Non-pigmented ciliary epithelial cell (primary cell): ENCODE measurements at regions not wholly inside any gene's neighbourhood (a gene's known extent, or its start where the extent isn't known, plus 50 kb on each side); places are given as distances from the start of the nearest gene placed in this dataset.

ENCODE experiments used
- DNase-seq: peaks from one replicate; pipeline ENCODE4 v3.0.0-alpha.2; 2010; ENCODE audit warnings: low read depth

DNA sequence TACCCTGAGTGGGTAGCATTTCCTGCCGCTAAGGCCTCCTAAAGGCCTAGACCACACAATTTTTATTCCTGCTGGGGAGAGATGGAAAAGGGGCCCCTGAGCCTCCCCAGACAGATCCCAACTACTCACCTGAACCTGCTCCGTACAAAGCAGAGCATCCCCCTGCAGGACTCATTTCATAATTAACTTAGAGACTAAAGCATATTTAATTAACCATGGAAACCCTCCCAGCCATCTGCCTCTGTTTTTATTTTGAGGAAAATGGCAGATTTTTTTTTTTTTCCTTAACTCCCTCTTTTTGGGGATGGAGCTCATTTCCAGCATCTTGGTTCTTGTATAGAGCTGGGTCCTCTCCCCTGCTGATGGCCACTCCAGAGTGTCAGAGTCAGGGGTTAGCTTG lies 96.5 kb upstream of the CRHR1 start:
- DNase-seq, result no peak

DNA sequence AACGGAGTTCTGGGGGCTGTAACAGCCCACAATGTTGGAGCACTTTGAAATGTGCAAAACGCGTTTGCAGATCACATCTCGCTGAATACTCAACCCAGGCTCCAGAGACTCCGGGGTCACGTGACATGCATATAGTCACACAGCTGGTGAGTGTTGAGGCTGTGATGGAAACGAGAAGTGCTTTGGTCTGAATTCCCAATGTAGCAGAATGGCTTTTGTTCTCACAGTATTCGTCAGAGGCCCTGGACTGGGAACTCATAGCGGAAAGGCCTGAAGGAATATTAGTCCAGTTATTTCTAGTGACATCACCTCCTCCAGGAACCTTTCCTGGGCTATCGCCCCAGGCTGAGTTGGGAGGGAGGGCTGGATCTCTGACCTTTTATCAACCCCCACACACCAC lies 95.8 kb upstream of the CRHR1 start:
- DNase-seq, result no peak

DNA sequence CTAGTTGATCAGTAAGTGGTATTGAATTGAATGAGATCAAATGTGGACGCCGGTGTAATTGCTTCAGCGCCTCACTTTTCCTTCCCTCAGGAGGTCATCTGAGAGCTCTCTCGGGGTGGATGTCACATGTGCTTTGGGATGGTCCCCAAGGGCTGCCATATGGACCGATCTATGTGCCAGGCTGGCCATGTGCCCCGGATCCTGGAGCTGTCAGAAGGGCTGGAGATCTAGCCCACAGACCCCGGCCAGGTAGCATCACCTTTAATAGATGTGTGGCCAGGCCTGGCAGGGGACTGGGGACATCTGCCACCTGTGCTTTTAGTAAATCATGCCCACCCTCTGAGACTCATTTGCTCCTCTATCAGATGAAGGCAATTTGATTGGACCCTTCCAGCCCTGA lies 95.3 kb upstream of the CRHR1 start:
- DNase-seq, result no peak

DNA sequence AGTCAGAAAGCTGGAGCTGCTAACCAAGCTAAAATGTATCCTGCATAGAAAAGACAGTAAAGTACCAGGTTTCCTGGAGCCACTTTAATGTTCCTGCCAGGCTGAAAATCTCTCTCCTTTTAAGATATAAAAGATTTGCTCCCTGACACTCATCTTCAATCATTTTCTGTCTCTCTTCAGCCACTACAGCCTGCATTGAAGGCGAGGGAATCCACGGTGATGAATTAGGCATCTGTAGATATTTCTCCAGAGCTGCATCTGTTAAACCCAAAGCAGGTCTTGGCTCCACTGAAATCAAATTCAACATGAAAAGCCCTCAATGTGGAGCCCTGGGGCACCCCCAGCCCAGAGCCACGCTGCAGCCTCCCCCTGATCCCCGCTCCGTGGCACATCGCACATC lies 94.7 kb upstream of the CRHR1 start:
- DNase-seq, result no peak

DNA sequence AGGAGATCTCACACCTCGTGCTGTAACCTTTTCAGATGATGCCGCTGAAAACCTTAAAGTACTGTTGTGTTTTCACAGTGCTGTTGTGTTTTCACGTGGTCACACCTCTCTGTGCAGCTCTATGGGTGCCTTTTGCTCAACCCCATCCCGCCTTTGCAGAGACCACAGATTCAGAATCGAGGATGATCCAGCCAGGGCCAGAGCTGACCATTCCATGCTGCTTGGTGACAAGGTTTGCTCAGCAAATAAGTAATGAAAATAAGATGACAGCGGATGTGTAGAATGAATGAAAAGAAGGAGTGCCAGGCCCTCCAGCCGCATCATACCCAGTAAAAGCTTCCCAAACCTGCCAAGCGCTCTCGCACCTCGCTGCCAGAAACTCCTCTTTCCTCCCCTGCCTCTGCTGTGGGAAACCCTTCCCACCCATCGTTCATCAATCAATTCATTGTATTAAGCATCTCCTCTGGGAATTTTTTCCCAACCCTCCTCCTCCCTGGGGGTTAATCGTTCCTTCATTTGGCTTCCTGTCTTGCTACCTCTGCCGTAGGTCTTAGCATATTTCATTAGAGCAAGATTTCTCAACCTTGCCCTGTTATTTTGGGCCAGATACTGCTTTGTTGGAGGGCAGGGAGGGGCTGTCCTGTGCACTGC lies 93.4 kb upstream of the CRHR1 start:
- DNase-seq, result no peak

DNA sequence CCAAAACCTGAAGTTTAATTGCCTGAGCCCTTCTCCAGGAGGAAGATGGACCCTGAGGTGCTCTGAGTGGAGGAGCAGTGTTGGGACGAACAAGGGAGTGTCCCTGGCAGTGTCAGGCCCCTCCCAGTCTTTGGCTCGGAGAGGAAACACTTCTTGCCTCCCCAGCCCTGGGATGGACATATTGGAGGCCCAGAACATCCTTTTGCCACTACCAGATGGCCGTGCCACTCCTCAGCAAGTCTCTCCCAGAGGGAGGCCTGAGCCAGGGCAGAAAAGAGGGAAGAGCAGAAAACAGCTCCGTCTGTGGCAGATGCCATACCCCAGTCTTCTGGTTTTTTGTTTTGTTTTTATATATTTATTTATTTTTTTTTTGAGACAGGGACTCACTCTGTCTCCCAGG lies 91.5 kb upstream of the CRHR1 start:
- DNase-seq, result no peak

DNA sequence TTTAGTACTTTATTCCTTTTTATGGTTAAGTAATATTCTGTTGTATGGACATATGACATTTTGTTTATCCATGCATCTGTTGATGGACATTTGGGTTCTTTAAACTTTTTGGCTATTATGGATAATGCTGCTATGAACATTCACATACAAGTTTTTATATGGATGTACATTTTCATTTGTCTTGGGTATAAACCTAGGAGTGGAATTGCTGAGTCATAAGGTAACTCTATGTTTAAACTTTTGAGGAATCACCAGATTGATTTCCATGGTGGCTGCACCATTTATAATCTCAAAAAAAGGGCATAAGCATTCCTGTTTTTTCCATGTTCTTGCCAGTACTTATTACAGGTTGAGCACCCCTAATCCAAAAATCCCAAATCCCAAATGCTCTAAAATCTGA lies 90.3 kb upstream of the CRHR1 start:
- no peak for DNase-seq

DNA sequence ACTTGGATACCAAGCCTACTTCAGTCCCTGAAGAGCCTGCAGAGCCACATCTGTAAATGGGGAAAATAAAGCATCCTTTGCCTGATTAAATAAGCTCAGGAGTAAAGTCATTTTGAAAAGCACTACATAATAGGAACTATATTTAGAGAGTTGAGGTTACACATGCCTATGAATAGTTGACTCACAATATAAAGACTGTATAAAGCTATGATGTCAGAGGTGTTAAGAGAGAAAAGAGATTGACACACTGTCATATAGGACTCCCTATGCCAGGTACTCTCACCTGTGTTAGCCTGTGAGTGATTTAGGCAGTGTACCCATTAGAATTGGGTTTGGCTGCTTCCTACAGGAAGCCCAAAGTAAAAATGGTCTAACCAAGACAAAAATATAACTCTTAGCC lies 87.7 kb upstream of the CRHR1 start:
- no peak for DNase-seq

DNA sequence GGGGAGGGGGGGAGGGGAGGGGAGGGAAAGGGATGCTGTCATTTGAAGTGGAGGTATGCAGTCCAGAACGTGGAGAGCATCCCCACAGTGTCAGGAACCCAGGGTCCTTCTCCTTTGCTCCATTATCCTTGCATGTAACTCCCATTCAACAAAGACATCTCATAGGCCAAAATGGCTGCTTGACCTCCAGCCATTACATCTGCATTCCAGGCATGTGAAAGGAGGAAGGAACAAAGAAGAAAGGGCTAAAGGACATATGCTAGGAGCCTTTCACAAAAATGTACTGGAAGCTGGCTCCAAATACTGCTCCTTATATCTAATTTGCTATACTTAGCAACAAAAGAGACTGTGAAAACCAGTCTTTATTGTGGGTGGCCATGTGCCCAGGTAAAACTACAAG lies 87.0 kb upstream of the CRHR1 start:
- no peak for DNase-seq

DNA sequence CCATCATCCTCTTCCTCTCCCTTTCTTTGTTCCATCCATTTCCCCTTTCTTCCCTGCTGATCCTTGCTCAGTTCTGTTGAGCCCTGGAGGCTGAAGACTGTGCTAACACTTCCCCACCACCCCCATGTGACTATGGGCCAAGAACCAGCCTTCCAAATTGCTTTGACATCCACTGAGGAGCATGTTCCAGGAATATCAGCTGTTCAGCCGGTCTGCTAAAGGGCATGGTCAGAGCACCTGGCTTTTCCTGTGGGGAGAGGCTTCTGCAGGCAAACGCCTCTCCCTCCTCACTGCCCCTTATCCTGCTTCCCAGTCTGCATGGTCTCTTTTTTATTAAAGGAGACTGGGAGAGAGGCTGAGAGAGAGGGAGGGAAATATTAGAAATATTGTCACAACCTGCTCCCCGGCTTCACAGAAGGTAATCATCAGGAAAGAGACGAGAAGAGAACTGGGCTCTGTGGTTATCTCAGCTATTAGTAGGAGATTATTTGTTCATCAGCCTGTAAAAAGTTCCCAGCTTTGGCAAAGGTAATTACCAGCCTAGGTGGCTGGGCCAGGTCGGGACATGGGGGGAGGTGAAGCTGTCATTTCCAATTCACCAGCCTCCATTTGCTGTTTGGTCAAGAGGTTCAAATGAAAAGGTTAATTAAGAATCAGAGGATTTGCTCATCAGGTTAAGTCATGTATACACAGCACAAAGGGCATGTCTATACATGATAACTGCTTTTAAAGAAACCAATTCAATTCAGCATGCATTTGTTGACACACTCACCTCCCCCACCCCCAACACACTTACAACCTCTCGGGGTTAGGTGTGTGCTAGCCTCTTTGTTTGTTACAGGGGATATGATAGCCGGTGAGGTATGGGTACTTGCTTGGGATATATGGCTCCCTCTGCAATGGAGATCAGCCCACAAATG lies 83.7 kb upstream of the CRHR1 start:
- DNase-seq, result no peak

DNA sequence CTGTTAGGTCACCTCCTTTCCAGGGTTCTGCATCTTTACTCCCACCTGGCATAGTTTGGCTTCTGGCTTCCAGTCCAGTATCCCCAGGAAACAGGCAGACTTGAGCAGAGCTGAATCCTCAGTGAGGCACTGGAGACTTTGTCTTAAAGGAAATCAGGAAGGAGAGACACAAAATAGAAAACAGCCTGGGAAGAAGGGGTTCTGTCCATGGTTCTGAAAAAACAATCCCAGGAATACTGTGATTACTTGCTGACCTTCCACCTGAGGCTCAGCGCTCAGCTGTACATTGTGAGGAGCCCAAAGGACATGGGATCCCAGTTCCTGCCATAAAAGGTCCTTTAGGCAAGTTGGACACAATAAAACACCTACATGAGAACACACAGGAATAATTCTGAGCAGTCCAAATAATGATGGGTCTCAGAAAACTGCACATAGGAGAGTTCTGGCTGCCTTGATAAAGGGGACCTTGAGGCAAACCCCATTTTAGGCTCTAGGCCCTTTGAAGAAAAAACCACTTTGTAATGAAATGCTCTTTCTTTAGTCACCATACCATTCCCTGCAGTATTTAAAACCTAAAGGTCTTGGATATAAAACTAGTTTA lies 81.4 kb upstream of the CRHR1 start:
- no peak for DNase-seq

DNA sequence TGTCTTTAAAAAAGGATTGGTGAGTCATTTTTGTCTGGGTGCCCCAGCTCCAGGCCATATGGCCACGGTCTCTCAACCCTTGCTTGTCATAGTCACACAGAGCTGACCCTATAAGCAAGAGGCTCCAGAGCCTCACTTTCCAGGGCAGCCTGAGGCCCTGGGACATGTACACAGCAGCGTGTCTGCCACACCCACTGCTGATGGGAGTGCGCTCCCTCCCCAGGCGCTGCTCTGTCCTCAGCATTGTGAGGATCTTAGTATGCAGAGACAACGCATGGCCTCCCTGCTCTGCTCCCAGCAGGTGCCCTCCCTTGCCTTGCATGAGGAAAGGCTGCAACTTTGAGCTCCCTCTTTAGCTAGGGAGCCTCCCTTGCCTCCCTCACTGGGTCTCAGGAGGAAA lies 80.8 kb upstream of the CRHR1 start:
- no peak for DNase-seq

DNA sequence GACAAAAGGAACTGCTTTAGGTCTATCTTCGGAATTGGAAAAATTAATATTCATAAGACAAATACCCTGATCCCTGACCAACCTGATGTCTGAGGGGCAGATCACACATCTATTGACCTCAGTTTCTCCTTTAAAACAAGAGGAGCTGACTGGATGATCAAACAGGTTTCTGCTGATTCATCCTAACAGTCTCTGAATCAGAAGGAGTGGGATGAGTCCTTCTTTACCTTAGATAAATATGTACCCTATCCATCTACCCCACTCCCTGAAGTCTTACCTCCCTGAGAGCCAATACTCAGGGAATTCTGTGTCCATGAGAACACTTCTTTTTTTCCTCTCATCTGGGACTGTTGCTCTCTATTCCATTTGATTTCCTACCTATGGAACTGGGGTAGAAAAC lies 80.3 kb upstream of the CRHR1 start:
- no peak for DNase-seq

DNA sequence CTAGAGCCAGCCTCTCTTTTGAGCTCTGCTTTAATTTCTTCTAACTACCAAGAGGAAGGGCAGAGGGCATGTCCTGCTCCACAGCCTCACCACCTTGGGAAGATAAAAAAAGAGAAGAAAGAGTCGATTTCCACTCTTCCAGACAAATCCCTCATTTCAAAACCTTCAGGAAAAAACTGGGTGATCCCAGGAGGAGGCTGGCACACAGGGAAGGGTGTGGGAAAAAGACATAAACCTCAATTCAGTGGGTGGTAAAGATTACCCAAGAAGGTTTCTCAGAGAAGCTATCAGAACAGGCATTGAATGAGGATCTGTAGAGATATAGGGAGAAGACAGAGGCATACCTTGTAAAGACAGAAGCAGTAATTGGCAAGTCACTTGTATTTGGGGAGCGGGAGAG lies 79.9 kb upstream of the CRHR1 start:
- DNase-seq, result no peak

DNA sequence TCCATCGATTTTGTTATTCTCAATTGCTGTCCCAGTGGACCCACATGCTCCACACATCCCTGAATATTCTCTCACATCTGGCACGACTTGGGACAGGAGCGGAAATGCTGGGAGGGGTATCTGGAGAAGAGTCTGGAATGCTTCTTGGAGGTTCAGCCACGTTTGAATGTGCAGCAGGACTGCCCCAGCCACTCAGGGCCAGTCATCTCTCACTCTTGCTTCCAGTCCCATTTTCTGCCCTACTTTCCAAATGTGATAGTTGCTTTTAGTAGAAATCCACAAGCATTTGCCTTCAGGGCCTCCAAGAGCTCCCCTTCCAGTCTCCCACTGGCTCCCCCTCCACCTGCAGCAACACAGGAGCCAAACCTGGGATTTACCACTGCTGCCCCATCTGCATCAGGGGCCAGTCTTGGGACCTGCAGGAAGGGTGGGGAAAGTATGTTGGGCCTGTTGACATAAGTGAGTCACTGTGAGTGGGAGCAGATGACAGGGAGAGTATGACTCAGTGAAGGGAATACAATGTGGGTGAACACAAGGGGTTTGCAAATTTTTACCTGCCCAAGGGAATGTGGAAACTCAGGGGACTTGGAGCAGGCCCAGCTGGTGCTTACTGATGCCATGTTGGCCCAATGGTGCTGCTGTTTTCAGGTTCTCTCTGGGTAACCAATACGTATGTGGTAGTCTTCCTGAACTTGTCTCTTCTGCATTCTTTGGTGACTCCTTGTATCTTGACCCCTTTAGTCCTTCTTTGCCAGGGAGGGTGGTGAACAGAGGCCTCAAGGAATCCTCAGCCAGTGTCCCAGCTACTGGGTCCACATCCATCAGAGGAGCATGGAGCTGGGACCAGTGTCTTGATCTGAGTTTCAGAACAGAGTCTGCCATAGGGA lies 78.8 kb upstream of the CRHR1 start:
- DNase-seq, result peak; percentile 8

DNA sequence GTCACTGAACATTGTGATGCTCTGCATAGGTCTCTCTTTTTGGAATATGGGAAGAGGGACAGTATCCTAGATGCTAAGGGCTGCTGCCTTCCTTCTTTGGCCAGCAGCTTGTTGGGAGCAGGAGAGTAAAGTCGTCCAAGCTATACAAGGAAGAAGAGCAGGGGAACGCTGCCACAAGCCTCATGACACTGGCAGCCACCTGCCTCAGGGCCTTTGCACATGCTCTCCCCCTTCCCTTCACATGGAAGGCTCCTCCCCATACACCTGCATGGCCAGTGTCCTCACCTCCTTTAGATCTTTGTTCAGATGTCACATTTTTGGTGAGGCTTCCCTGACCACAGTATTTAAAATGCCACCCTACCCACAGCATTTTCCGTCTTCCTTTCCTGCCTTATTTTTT lies 78.1 kb upstream of the CRHR1 start:
- DNase-seq, result no peak

DNA sequence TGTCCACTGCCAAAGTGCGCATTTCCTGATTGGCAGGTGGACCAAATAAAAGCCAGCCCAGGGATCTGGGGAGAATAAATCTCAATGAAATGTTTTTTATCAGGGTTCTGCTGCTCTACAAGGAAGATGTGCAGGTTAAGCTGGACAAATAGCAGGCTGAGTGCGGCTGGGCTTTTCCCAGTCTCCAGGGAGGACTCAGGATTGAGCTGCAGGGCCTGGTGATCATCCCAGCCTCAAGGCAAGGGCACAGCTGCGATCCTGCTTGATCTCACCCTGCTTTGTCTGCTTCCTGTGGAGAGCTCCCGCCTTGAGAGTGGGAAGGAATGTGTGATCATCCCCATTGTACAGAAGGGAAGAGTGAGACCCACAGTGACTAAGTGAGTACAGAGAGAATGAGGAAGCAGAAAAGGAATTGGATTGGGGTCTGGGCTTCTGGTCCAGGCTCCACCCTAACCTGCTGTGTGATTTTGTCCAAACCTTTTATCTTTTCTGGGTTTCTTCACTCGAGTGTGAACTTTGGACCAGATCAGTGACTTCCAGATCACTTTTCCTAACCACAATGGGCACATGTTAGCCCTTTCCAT lies 75.3 kb upstream of the CRHR1 start:
- no peak for DNase-seq

DNA sequence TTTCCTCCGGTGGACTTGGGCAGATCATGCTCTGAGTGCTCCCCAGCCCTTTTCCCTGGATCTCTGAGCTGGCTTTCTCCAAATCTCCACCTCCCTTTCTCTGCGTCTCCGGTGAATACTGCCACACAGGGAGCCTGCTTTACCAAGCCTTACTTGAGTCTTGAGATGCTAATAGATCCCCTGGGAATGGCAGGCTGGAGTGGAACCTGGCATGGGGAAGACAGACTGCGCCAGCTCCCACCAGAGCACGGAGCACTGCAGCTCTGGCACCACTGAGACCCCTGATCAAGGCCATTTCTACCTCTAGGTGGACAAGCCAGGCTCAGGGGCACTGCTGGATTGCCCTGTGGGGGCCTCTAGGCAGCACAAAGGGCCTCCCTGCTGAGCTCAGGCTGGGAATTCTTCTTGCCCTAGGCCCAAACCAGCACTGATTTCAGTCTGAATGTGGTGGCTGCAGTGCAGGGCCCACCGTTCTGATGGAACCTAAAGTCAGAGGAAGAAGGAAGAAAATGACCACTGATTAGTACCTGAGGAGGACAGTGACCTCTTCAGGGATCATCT lies 74.3 kb upstream of the CRHR1 start:
- DNase-seq, result no peak

DNA sequence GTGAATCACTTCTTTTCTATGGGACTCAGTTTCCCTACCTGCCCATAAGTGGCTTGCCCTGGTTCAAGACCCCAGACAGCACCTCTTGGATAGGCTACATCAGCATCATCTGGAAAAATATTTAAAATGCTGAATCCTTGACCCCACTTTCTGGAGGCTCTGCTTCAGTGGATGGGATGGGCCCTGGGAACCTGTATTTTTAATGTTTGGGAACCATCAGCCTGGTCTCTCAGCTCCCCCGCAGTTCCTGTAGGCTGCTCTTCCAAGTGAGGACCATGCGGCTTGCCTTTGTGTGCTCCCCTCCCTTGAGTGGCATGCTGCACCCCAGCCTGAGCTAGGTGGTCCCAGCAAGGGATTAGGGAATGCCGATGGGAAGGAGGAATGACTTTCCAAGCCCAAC lies 68.3 kb upstream of the CRHR1 start:
- DNase-seq, result no peak

DNA sequence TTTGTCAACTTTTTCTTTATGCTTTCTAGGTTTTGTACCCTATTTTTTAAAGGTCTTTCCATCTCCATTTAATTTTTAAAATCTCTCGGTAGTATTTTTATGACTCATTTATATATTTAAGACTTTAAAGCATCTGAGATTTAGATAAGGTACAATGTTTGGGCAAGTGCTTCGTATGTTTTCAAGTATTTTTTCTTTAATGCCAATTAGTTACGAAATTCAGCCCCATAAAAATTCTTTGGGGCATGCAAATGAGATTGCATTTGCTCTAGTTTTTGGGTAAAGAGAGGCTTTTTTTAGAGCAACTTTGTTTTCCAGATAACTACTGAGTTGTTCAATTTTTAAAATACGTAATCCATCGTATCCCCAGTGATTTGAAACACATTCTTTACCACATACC lies 65.3 kb upstream of the CRHR1 start:
- no peak for DNase-seq

DNA sequence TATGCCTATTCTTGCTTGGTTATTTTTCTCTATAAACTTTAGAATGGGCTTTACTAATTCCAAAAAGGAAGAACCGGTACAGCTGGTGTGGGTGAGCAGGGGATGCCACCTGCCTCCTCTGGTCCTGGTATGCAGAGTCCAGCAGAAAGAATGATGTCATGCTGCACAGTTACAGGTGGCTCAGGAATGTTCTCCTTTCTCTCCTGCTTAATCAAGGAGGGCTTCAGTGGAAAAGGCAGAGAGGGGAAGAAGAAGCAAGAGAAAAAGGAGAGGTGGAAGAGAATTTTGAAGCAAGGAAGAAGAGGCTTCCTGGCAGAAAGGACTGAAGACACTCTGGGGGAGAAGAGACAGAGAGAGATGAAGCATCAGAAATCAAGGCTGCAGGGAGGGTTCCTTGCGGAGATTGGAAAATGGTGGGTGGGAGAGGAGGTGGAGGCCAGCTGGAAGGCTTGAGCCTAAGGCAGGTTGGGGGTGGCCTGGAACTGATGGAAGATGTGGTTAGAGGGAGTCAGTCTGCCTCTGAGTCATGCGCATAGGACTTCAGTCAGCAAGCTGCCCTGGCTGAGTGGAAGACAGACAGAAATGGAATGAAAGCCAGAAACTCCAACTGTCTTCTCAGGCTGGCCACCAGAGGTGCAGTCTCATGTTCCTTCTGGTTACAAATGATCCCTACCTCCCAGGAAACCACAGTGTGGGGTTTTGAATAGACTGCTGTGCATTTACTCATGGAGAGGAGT lies 64.6 kb upstream of the CRHR1 start:
- peak; percentile 56 for DNase-seq
